DND-41 (cell line): ENCODE measurements at regions not wholly inside any gene's neighbourhood (a gene's known extent, or its start where the extent isn't known, plus 50 kb on each side); places are given as distances from the start of the nearest gene placed in this dataset.

ENCODE experiments used
- ATAC-seq: fragments of 200-7000 bp; cut with Tn5 transposase; 3 replicates; pipeline ENCODE4 v1.9.1; 2021; ENCODE audit warnings: low read depth; ENCODE audit not compliant: insufficient read depth
- DNase-seq: peaks from one replicate; pipeline ENCODE4 v3.0.0-alpha.2; 2020
- H2AFZ ChIP-seq: 2 replicates; pipeline ENCODE4 v1.6.0; 2012; ENCODE audit warnings: low read depth, low read length
- H3K27ac ChIP-seq: 2 replicates; pipeline ENCODE4 v1.5.1; 2012; ENCODE audit warnings: low read length, inconsistent platforms
- H3K27me3 ChIP-seq: fragments of 200-600 bp; sonication (generic); 2 replicates; pipeline ENCODE4 v1.6.0; 2012; ENCODE audit warnings: low read length, mild to moderate bottlenecking, inconsistent platforms; ENCODE audit not compliant: insufficient read depth, poor library complexity
- H3K36me3 ChIP-seq: 2 replicates; pipeline ENCODE4 v1.5.1; 2012; ENCODE audit warnings: low read length, inconsistent platforms; ENCODE audit not compliant: insufficient read depth
- H3K4me1 ChIP-seq: 2 replicates; pipeline ENCODE4 v1.5.1; 2012; ENCODE audit warnings: mild to moderate bottlenecking, low read length; ENCODE audit not compliant: insufficient read depth
- H3K4me2 ChIP-seq: 2 replicates; pipeline ENCODE4 v1.6.0; 2012; ENCODE audit warnings: mild to moderate bottlenecking, moderate library complexity, low read length, inconsistent platforms; ENCODE audit not compliant: insufficient read depth
- H3K4me3 ChIP-seq, 2 experiments: fragments of 200-600 bp in 1 of 2; shearing (Covaris generic) in 1 of 2; 2 replicates each; pipeline ENCODE4 v1.5.1; 2012 to 2016; ENCODE audit warnings: inconsistent platforms in 2 of 2, low read length in 2 of 2, mild to moderate bottlenecking in 2 of 2, low read depth in 1 of 2, moderate library complexity in 1 of 2
- H3K79me2 ChIP-seq: 2 replicates; pipeline ENCODE4 v1.6.0; 2012; ENCODE audit warnings: low read length, inconsistent platforms; ENCODE audit not compliant: insufficient read depth
- H3K9ac ChIP-seq: 2 replicates; pipeline ENCODE4 v1.6.0; 2012; ENCODE audit warnings: low read depth, mild to moderate bottlenecking, inconsistent platforms, low read length, moderate library complexity
- H3K9me3 ChIP-seq: 2 replicates; pipeline ENCODE4 v1.5.1; 2012; ENCODE audit warnings: low read length, moderate library complexity, mild to moderate bottlenecking, inconsistent platforms; ENCODE audit not compliant: insufficient read depth, severe bottlenecking
- H4K20me1 ChIP-seq: 2 replicates; pipeline ENCODE4 v1.6.0; 2012; ENCODE audit warnings: low read length; ENCODE audit not compliant: insufficient read depth
- EZH2 ChIP-seq: IDR thresholded peaks from 3 replicates; pipeline ENCODE4 v1.6.1; 2012; ENCODE audit warnings: borderline replicate concordance, low read depth, mild to moderate bottlenecking, moderate library complexity, low read length, inconsistent platforms; ENCODE audit not compliant: severe bottlenecking
- TF ChIP-seq, protein P1 (sequence below): IDR thresholded peaks from 2 replicates; pipeline ENCODE4 v1.5.1; 2012; ENCODE audit warnings: borderline replicate concordance, low read length, moderate library complexity, mild to moderate bottlenecking; ENCODE audit not compliant: poor library complexity, severe bottlenecking; ENCODE audit errors: extremely low read depth

DNA sequence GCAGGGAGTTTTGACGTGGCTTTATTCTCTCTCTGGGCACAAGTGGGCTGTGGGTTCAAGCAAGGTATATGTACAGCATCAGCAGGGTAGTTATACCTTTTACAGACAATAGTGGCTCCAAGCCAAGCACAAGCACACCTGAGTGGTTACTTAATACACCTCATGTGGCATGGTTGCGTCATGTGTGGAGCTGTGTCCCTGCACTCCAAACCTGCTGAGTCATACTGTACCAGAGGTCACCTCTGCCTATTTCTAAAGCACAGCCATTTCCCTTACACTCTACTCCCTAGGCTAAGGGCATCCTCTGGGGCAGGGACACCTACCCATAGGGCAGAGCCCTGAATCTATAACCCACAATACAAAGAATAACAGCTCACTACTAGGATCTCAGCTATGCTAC is 147.3 kb downstream of the OSTF1 start:
- DNase-seq (peak; percentile 9), ATAC-seq (no peak)
- Histone ChIP-seq H3K4me2 (no peak overlapping the region), H3K9me3 (peaks cover 11% of the 10 kb centered on the region), H2AFZ (no peak overlapping the region), H3K27ac (no peak overlapping the region), H3K79me2 (no peaks in the 10 kb centered on the region), H3K36me3 (no peaks in the 10 kb centered on the region), H3K4me1 (no peaks in the 10 kb centered on the region), H3K4me3 (no peak overlapping the region), H3K27me3 (no peaks in the 10 kb centered on the region), H4K20me1 (no peaks in the 10 kb centered on the region), H3K9ac (no peak overlapping the region)
- TF ChIP-seq, protein P1, sequence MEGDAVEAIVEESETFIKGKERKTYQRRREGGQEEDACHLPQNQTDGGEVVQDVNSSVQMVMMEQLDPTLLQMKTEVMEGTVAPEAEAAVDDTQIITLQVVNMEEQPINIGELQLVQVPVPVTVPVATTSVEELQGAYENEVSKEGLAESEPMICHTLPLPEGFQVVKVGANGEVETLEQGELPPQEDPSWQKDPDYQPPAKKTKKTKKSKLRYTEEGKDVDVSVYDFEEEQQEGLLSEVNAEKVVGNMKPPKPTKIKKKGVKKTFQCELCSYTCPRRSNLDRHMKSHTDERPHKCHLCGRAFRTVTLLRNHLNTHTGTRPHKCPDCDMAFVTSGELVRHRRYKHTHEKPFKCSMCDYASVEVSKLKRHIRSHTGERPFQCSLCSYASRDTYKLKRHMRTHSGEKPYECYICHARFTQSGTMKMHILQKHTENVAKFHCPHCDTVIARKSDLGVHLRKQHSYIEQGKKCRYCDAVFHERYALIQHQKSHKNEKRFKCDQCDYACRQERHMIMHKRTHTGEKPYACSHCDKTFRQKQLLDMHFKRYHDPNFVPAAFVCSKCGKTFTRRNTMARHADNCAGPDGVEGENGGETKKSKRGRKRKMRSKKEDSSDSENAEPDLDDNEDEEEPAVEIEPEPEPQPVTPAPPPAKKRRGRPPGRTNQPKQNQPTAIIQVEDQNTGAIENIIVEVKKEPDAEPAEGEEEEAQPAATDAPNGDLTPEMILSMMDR = no peak

DNA sequence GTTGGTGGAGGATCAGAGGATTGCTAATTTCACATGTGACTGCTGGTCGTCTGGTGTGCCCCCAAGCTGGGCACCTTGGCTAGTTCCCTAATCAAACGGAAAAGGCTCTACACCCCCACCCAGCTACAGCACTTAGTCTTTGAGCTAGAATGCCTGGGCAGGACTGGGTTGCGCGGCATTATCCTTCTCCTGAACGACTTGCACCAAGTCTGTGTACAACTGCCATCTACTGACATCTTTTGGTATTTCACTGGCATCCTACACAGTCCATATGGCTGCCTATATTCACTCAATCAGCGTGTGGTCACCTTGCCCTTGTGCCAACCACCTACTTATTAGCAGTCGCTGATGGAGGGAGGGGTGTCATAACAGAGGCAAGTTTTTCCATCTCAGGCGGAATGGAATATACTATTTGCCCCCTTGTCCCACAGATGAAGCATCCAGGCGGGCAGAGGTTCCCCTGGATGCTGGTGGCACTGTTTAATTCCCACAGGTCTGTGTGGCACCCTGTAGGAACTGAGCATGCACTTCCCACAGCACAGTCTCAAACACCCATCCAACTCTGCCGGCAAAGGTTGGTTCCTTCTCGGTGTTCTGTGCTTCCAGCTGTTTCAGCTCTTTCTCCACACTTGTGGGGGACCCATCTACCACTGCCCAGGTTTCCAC is 150.1 kb downstream of the OSTF1 start:
- Histone ChIP-seq H4K20me1 (no peaks in the 10 kb centered on the region), H3K79me2 (no peaks in the 10 kb centered on the region), H3K4me2 (no peak overlapping the region), H3K36me3 (no peaks in the 10 kb centered on the region), H3K4me3 (no peak overlapping the region), H2AFZ (no peak overlapping the region), H3K9ac (no peak overlapping the region), H3K27me3 (no peaks in the 10 kb centered on the region), H3K9me3 (peaks cover 11% of the 10 kb centered on the region), H3K27ac (no peak overlapping the region), H3K4me1 (no peaks in the 10 kb centered on the region)
- ATAC-seq (peak; percentile 84), DNase-seq (peak; percentile 28)
- TF ChIP-seq EZH2 = no peak
- TF ChIP-seq, protein P1 = peak; percentile 71

DNA sequence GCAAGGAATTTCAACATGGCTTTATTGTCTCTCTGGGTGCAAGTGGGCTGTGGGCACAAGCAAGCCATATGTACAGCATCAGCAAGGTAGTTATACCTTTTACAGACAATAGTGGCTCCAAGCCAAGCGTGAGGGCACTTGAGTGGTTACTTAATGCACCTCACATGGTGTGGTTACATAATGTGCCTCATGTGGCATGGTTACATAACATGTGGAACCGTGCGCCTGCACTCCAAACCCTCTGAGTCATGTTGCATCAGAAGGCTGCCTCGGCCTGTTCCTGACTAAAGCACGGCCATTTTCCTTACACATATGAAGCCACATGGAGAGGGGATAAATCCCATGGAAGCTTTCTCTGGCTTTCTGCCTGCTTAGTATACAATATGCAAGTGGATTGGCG is 150.9 kb downstream of the OSTF1 start:
- no peak overlapping the region for H3K4me3 ChIP-seq
- ATAC-seq (no peak), DNase-seq (no peak)
- H3K9ac ChIP-seq = no peak overlapping the region
- H3K36me3 ChIP-seq = no peaks in the 10 kb centered on the region
- no peaks in the 10 kb centered on the region for H4K20me1 ChIP-seq
- no peaks in the 10 kb centered on the region for H3K4me1 ChIP-seq
- H3K9me3 ChIP-seq = peaks cover 11% of the 10 kb centered on the region
- H2AFZ ChIP-seq = no peak overlapping the region
- no peak overlapping the region for H3K4me2 ChIP-seq
- H3K27ac ChIP-seq = no peak overlapping the region
- no peaks in the 10 kb centered on the region for H3K79me2 ChIP-seq
- H3K27me3 ChIP-seq = no peaks in the 10 kb centered on the region
- TF ChIP-seq EZH2 = no peak
- TF ChIP-seq, protein P1 = no peak
